ENCODE measurements at regions not wholly inside any gene's neighbourhood (a gene's known extent, or its start where the extent isn't known, plus 50 kb on each side); places are given as distances from the start of the nearest gene placed in this dataset.

GRCh38 chr13:39892721-39893685 is 237.5 kb downstream of the COG6 start:
- TF ChIP-seq CTCF (IDR thresholded peaks at IDR 0.05) (no peak), POLR2A (IDR thresholded peaks at IDR 0.05) (no peak)
